Suprapubic skin (tissue), 4 donors: ENCODE measurements at regions not wholly inside any gene's neighbourhood (a gene's known extent, or its start where the extent isn't known, plus 50 kb on each side); places are given as distances from the start of the nearest gene placed in this dataset.

ENCODE experiments used
- EP300 ChIP-seq: sonication (generic); formaldehyde crosslinking; IDR thresholded peaks from one replicate; pipeline ENCODE4 v1.6.1; 2017; ENCODE audit warnings: antibody characterized with exemption
- POLR2A ChIP-seq, 2 donors: fragments of 450-650 bp; IDR thresholded peaks; one replicate each; pipeline ENCODE4 v1.6.1; 2017; ENCODE audit warnings: antibody characterized with exemption in 2 of 2, mild to moderate bottlenecking in 2 of 2, moderate library complexity in 2 of 2
- POLR2AphosphoS5 ChIP-seq, 3 donors: sonication (generic); formaldehyde crosslinking; IDR thresholded peaks; one replicate each; pipeline ENCODE4 v1.6.1; 2017; ENCODE audit warnings: antibody characterized with exemption in 3 of 3
- TF ChIP-seq, protein P1 (sequence below), 2 donors: fragments of 200-600 bp in 1 of 2; fragments of 450-650 bp in 1 of 2; sonication (generic) in 1 of 2; IDR thresholded peaks; one replicate each; pipeline ENCODE4 v1.5.1; 2016 to 2019; ENCODE audit warnings: antibody characterized with exemption in 2 of 2, mild to moderate bottlenecking in 1 of 2, moderate library complexity in 1 of 2

DNA sequence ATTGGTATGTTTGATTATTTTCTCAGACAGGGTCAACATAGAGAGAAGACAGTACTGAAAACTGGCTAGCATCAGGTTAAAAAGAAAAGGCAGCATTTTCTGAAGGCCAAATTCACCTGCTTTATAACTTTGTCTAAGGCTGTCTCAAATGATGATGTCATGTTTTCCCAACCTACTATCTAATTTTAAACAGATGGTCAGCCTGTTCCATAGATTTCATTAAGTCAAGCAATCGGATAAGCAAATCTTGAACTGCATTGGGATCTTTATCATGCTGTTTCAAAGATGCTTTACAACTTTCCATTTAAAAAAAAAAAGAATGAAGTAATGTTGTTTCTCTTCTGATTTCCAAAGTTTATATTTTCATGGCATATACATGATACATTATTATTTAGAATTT lies 56.3 kb upstream of the SPOPL start:
- TF ChIP-seq, protein P1, sequence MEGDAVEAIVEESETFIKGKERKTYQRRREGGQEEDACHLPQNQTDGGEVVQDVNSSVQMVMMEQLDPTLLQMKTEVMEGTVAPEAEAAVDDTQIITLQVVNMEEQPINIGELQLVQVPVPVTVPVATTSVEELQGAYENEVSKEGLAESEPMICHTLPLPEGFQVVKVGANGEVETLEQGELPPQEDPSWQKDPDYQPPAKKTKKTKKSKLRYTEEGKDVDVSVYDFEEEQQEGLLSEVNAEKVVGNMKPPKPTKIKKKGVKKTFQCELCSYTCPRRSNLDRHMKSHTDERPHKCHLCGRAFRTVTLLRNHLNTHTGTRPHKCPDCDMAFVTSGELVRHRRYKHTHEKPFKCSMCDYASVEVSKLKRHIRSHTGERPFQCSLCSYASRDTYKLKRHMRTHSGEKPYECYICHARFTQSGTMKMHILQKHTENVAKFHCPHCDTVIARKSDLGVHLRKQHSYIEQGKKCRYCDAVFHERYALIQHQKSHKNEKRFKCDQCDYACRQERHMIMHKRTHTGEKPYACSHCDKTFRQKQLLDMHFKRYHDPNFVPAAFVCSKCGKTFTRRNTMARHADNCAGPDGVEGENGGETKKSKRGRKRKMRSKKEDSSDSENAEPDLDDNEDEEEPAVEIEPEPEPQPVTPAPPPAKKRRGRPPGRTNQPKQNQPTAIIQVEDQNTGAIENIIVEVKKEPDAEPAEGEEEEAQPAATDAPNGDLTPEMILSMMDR (IDR thresholded peaks at IDR 0.05): no peak
- no peak for TF ChIP-seq POLR2A (IDR thresholded peaks at IDR 0.05)
- TF ChIP-seq EP300: no peak
- no peak for TF ChIP-seq POLR2AphosphoS5 (IDR thresholded peaks at IDR 0.05)
